K562 (cell line): ENCODE measurements at regions not wholly inside any gene's neighbourhood (a gene's known extent, or its start where the extent isn't known, plus 50 kb on each side); places are given as distances from the start of the nearest gene placed in this dataset.

Source experiments
- C11orf30 ChIP-seq: fragments of 450-650 bp; IDR thresholded peaks from 2 replicates; pipeline ENCODE4 v1.6.1; 2016; ENCODE audit warnings: low read depth, mild to moderate bottlenecking
- MAZ ChIP-seq, 2 experiments: fragments of 450-650 bp in 1 of 2; sonication (generic) in 1 of 2; formaldehyde crosslinking; IDR thresholded peaks in 1 of 2; conservative IDR thresholded peaks in 1 of 2; 2 replicates each; pipeline versions ENCODE4 v1.4.0 to v1.5.0; 2020; ENCODE audit warnings: mild to moderate bottlenecking in 1 of 2, missing genetic modification reagents in 1 of 2
- MTF1 ChIP-seq: fragments of 250-450 bp; sonication (Bioruptor Pico); IDR thresholded peaks from 2 replicates; pipeline ENCODE4 v1.9.0; 2021; ENCODE audit warnings: moderate library complexity, mild to moderate bottlenecking, inconsistent platforms, borderline replicate concordance
- MXI1 ChIP-seq: IDR thresholded peaks from 2 replicates; pipeline ENCODE4 v1.6.1; 2011; ENCODE audit warnings: low read depth, mild to moderate bottlenecking, improper control_type of control experiment, low read length
- POLR2A ChIP-seq: fragments of 450-650 bp; conservative IDR thresholded peaks from 2 replicates; pipeline ENCODE4 v1.6.1; 2016
- SMARCA4 ChIP-seq: fragments of 450-650 bp; IDR thresholded peaks from 2 replicates; pipeline ENCODE4 v1.6.1; 2016
- SRSF3 ChIP-seq: fragments of 200-400 bp; formaldehyde crosslinking; IDR thresholded peaks from 2 replicates; pipeline ENCODE4 v1.6.1; 2016; ENCODE audit warnings: mild to moderate bottlenecking, low read length, moderate library complexity; ENCODE audit not compliant: insufficient read depth
- TOE1 ChIP-seq, 2 experiments: fragments of 450-650 bp in 1 of 2; sonication (generic) in 1 of 2; formaldehyde crosslinking in 1 of 2; IDR thresholded peaks; 2 replicates each; pipeline versions ENCODE4 v1.7.1 to v1.8.0; 2016 to 2022; ENCODE audit warnings: borderline replicate concordance in 2 of 2, mild to moderate bottlenecking in 2 of 2, antibody characterized with exemption in 1 of 2, inconsistent platforms in 1 of 2, low read depth in 1 of 2, missing genetic modification reagents in 1 of 2, moderate library complexity in 1 of 2
- ZNF583 ChIP-seq: fragments of 250-450 bp; sonication (Bioruptor Pico); IDR thresholded peaks from 2 replicates; pipeline ENCODE4 v1.4.0; 2020
- TF ChIP-seq, protein P1 (sequence below): fragments of 450-650 bp; IDR thresholded peaks from 2 replicates; pipeline ENCODE4 v1.6.1; 2016; ENCODE audit warnings: antibody characterized with exemption
- TF ChIP-seq, protein P2 (sequence below): sonication (generic); formaldehyde crosslinking; IDR thresholded peaks from 2 replicates; pipeline ENCODE4 v1.8.0; 2022; ENCODE audit warnings: missing genetic modification reagents, mild to moderate bottlenecking, moderate library complexity, borderline replicate concordance
- TF ChIP-seq, protein P3 (sequence below): sonication (generic); formaldehyde crosslinking; IDR thresholded peaks from 2 replicates; pipeline ENCODE4 v1.8.0; 2022; ENCODE audit warnings: mild to moderate bottlenecking, missing genetic modification reagents

GRCh38 chr6:147831356-147831755 lies 322.9 kb downstream of the SAMD5 start:
- TF ChIP-seq MAZ (CRISPR knock-in tag; conservative IDR thresholded peaks at IDR 0.05 in 1 of 2, IDR thresholded peaks at IDR 0.05 in 1 of 2), result no peak
- TF ChIP-seq, protein P1, sequence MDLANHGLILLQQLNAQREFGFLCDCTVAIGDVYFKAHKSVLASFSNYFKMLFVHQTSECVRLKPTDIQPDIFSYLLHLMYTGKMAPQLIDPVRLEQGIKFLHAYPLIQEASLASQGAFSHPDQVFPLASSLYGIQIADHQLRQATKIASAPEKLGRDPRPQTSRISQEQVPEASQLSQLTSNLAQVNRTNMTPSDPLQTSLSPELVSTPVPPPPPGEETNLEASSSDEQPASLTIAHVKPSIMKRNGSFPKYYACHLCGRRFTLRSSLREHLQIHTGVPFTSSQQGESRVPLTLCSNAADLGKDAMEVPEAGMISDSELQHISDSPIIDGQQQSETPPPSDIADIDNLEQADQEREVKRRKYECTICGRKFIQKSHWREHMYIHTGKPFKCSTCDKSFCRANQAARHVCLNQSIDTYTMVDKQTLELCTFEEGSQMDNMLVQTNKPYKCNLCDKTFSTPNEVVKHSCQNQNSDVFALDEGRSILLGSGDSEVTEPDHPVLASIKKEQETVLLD, result no peak
- TF ChIP-seq, protein P2, sequence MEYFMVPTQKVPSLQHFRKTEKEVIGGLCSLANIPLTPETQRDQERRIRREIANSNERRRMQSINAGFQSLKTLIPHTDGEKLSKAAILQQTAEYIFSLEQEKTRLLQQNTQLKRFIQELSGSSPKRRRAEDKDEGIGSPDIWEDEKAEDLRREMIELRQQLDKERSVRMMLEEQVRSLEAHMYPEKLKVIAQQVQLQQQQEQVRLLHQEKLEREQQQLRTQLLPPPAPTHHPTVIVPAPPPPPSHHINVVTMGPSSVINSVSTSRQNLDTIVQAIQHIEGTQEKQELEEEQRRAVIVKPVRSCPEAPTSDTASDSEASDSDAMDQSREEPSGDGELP (CRISPR knock-in tag), result no peak
- TF ChIP-seq SMARCA4, result no peak
- TF ChIP-seq TOE1 (IDR thresholded peaks at IDR 0.05; ENCODE audit: borderline replicate concordance), result no peak
- no peak for TF ChIP-seq TOE1 (CRISPR knock-in tag; IDR thresholded peaks at IDR 0.05; ENCODE audit: borderline replicate concordance, low read depth)
- TF ChIP-seq MXI1, result no peak
- no peak for TF ChIP-seq C11orf30
- no peak for TF ChIP-seq ZNF583
- no peak for TF ChIP-seq MTF1
- TF ChIP-seq POLR2A, result no peak
- no peak for TF ChIP-seq SRSF3
- TF ChIP-seq, protein P3, sequence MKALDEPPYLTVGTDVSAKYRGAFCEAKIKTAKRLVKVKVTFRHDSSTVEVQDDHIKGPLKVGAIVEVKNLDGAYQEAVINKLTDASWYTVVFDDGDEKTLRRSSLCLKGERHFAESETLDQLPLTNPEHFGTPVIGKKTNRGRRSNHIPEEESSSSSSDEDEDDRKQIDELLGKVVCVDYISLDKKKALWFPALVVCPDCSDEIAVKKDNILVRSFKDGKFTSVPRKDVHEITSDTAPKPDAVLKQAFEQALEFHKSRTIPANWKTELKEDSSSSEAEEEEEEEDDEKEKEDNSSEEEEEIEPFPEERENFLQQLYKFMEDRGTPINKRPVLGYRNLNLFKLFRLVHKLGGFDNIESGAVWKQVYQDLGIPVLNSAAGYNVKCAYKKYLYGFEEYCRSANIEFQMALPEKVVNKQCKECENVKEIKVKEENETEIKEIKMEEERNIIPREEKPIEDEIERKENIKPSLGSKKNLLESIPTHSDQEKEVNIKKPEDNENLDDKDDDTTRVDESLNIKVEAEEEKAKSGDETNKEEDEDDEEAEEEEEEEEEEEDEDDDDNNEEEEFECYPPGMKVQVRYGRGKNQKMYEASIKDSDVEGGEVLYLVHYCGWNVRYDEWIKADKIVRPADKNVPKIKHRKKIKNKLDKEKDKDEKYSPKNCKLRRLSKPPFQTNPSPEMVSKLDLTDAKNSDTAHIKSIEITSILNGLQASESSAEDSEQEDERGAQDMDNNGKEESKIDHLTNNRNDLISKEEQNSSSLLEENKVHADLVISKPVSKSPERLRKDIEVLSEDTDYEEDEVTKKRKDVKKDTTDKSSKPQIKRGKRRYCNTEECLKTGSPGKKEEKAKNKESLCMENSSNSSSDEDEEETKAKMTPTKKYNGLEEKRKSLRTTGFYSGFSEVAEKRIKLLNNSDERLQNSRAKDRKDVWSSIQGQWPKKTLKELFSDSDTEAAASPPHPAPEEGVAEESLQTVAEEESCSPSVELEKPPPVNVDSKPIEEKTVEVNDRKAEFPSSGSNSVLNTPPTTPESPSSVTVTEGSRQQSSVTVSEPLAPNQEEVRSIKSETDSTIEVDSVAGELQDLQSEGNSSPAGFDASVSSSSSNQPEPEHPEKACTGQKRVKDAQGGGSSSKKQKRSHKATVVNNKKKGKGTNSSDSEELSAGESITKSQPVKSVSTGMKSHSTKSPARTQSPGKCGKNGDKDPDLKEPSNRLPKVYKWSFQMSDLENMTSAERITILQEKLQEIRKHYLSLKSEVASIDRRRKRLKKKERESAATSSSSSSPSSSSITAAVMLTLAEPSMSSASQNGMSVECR (CRISPR knock-in tag), result no peak
